Fibroblast of lung (primary cell): ENCODE measurements at regions not wholly inside any gene's neighbourhood (a gene's known extent, or its start where the extent isn't known, plus 50 kb on each side); places are given as distances from the start of the nearest gene placed in this dataset.

Experiments
- EZH2 ChIP-seq: IDR thresholded peaks from 2 replicates; pipeline ENCODE4 v1.5.1; 2012; ENCODE audit warnings: low read length, control low read depth, mild to moderate bottlenecking; ENCODE audit errors: missing control alignments
- TF ChIP-seq, protein P1 (sequence below), 2 donors: IDR thresholded peaks in 1 of 2; conservative IDR thresholded peaks in 1 of 2; 1 replicate in 1 of 2; 2 replicates in 1 of 2; pipeline ENCODE4 v1.5.1; 2011 to 2012; ENCODE audit warnings: low read length in 2 of 2, control low read depth in 1 of 2, inconsistent platforms in 1 of 2, low read depth in 1 of 2, mild to moderate bottlenecking in 1 of 2

DNA sequence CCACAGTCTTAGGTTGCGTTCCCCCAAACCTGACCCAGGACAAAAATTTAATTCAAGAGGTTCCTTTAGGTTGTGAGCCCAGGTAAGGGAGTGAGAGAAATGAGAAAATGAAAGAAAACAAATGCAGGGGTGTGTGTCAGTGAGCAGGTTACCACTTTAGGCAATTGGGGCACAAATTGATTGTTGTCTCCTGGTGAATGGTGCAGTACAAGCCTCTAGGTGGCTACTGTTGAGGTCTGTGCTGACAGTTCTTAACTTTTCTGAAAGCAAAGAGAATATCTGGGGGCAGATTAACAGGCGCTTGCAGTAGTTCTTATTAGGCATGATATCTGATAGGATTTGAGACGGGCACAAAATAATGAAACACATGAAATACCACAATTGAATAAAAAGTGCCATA lies 894.6 kb downstream of the FAM181B start:
- TF ChIP-seq, protein P1, sequence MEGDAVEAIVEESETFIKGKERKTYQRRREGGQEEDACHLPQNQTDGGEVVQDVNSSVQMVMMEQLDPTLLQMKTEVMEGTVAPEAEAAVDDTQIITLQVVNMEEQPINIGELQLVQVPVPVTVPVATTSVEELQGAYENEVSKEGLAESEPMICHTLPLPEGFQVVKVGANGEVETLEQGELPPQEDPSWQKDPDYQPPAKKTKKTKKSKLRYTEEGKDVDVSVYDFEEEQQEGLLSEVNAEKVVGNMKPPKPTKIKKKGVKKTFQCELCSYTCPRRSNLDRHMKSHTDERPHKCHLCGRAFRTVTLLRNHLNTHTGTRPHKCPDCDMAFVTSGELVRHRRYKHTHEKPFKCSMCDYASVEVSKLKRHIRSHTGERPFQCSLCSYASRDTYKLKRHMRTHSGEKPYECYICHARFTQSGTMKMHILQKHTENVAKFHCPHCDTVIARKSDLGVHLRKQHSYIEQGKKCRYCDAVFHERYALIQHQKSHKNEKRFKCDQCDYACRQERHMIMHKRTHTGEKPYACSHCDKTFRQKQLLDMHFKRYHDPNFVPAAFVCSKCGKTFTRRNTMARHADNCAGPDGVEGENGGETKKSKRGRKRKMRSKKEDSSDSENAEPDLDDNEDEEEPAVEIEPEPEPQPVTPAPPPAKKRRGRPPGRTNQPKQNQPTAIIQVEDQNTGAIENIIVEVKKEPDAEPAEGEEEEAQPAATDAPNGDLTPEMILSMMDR (conservative IDR thresholded peaks at IDR 0.05 in 1 of 2, IDR thresholded peaks at IDR 0.05 in 1 of 2; ENCODE audit: low read depth in 1 of 2, low read length in 2 of 2), result no peak
- no peak for TF ChIP-seq EZH2
